ENCODE measurements at regions not wholly inside any gene's neighbourhood (a gene's known extent, or its start where the extent isn't known, plus 50 kb on each side); places are given as distances from the start of the nearest gene placed in this dataset.
"Not testable (repeated sequence)": the region's sequence is repeated elsewhere in the genome, so short reads cannot be mapped to it uniquely, and the experiment has no call there.

GRCh38 chr3:40645883-40646282 lies 121.1 kb downstream of the ZNF621 start:
- no peak for DNase-seq (ENCODE audit: low read depth)

DNA sequence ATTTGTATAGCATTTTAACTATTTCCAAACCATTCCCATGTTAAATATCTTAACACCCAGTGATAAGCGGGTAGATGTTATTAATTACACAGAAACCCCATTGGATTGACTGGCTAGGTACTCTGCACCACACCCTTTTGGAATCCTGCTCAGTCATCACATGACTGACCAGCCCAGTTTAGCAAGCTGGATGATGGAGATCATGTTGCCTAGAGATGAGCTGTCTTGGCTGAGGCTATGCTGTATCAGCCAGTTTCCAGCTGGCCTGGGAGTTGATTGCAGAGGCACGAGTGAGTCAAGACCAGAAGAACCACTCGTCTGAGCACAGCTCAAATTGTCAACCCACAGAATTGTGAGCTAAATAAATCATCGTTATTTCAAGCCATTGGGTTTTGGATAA lies 124.6 kb downstream of the ZNF621 start:
- DNase-seq (ENCODE audit: low read depth), result no peak

DNA sequence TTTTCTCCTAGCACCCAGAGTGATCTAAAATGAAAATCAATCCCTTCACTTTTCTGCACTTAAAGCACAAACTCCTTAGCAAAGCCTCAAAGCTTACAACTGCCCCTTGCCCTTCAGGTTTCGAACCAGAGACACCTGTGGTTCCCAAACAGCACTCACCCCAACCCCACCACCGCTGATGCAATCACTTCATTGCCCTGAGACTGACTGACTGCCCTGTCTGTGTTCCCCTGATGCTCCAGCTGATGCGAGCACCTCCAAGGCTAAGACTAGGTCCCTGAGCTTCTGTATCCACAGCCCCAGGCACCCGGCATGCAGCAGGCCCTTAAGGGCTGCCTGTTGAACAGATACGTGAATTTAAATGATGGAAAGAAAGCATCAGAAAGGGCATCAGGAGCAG lies 127.3 kb downstream of the ZNF621 start:
- DNase-seq (ENCODE audit: low read depth), result no peak

DNA sequence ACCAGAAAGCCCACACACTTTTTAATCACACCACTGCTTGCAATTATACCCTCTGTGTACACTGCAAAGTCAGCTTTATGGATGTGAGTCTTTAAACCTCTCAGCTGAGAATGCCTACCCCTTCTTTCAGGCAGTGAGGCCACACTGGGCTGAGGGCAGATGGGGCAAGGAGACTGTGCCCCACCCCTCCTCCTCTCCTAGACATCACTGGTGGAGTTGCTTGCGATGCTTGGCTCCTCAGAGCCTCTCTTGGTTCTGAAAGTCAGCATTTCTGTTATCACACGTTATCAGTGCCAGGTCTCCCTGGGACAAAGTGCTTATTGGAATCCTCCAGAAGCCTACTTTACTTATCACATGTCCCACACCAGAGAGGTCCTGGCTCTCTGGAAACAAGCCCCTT lies 128.2 kb downstream of the ZNF621 start:
- DNase-seq (ENCODE audit: low read depth), result no peak

DNA sequence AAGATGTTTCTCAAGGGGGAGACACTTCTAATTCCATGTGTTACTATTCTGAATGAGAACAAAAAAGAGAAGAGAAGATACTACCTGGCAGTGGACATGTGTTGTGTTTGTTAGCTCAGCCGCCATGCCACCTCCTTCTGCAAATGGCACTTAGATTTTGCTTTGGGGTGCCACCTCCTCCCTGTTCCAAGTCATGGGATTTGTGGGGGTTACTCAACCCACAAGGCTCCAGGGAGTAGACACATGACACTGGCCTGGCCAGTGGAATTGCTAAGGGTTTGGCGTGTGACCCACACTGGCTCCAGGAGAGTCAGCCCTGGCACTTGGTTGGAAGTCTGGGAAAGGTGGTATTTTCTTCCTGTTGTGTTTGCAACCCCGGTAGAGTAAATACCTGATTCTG lies 129.1 kb downstream of the ZNF621 start:
- DNase-seq (ENCODE audit: low read depth), result no peak

DNA sequence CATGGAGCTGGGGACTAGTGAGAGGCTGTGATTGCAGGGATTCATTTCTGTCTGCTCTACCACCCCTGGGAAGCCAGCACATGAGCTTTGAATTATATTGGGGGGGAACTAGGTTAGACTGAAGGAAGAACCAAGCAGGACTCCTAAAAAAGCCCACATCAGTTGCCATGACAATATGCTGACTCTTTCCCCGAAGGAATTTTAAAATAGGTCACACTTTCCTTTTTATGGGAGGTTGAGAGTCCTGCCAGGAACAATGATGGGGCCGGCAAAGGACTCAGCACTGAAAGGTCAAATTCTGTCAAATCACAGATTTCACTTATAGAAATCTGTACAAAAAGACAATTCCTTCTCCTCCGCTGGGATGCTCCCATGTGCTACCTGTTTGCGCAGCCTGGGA lies 130.8 kb downstream of the ZNF621 start:
- DNase-seq (ENCODE audit: low read depth), result no peak

DNA sequence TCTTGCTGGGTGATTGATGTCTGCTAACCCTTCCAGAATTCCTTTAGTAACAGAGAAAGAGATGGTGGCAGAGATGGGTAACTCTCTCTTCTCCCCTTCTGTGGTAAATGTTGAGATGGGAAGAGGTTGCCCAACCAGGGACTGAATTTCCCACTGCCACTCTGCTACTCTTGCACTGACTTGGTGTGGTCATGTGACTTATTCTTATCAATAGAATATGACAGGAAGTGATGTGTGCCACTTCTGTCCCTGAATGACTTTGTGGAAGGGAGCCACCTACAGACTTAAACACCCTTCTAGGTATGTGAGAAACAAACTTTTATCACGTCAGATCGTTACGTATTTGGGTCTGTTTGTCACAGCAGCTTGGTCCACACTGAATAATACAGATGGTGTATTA lies 132.9 kb downstream of the ZNF621 start:
- no peak for DNase-seq (ENCODE audit: low read depth)

- no peak for DNase-seq (ENCODE audit: low read depth)
These were observed 133.5 kb downstream of the ZNF621 start for GRCh38 chr3:40658305-40658704.

DNA sequence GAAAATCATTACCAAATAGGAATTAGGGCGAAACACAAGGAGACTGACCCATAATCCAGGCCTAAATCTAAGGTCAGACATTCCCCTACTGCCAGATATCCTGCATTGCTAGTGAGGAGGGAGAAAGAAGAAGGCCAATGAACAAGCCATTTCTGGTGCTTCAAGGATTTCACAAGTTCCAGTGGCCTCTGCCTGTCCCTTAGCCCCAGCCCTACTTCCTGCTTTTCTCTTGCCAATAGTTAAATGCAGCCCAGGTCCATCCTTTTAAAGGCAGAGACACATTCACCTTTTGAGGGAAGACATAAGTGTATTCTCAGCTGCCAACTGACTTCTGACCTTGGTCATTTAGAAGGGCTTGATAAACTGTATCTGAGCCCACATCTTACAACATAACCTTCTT lies 135.8 kb downstream of the ZNF621 start:
- DNase-seq (ENCODE audit: low read depth), result no peak

GRCh38 chr3:40661284-40661683 lies 136.5 kb downstream of the ZNF621 start:
- no peak for DNase-seq (ENCODE audit: low read depth)

- no peak for DNase-seq (ENCODE audit: low read depth)
These were observed 138.5 kb downstream of the ZNF621 start for GRCh38 chr3:40663280-40663679.

DNA sequence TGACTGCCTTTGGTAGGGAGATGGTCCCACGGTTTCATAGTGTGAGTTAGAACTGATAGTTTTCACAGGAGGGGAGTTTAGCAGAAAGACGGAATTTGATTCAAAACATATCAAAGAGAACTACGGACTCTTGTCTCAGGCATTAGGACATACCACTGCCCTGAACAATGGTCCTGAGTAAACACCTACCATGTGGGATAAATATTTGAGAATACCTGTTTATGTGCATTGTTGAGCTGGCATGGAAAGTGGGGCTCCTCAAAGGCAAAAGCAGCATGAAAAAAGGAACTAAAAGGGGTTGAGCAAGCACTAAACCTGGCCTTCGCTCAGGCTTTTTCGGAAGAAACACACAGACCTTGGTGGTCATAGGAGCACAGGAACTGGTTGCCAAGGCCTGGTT lies 144.4 kb downstream of the ZNF621 start:
- no peak for DNase-seq (ENCODE audit: low read depth)

- no peak for DNase-seq (ENCODE audit: low read depth)
These were observed 148.1 kb downstream of the ZNF621 start for GRCh38 chr3:40672861-40673260.

GRCh38 chr3:40677321-40677720 lies 152.6 kb downstream of the ZNF621 start:
- no peak for DNase-seq (ENCODE audit: low read depth)

- no peak for DNase-seq (ENCODE audit: low read depth)
These were observed 153.0 kb downstream of the ZNF621 start for GRCh38 chr3:40677749-40678148.

- no peak for DNase-seq (ENCODE audit: low read depth)
These were observed 154.5 kb downstream of the ZNF621 start for GRCh38 chr3:40679290-40679689.

GRCh38 chr3:40680685-40681657 lies 156.2 kb downstream of the ZNF621 start:
- DNase-seq (ENCODE audit: low read depth), result no peak

GRCh38 chr3:40681658-40682055 lies 156.9 kb downstream of the ZNF621 start:
- no peak for DNase-seq (ENCODE audit: low read depth)

DNA sequence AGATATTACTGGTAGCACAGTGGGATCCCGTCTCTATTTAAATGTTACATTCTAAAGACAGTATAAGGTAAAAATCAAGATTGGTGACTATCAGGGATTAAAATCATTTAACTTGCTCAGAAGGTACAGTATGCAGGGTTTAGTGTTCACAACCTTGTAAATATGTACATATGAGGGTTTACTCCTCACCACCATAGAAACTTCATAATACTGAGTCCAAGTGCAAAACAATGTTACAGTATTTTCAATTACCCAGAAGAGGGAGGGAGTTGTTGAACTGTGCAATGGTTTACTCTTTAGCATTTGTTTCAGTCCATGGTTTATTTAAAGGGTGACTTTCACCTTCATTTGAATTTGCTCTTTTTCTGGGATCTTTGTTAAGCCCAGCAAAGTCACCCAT lies 165.1 kb downstream of the ZNF621 start:
- no peak for DNase-seq (ENCODE audit: low read depth)

DNA sequence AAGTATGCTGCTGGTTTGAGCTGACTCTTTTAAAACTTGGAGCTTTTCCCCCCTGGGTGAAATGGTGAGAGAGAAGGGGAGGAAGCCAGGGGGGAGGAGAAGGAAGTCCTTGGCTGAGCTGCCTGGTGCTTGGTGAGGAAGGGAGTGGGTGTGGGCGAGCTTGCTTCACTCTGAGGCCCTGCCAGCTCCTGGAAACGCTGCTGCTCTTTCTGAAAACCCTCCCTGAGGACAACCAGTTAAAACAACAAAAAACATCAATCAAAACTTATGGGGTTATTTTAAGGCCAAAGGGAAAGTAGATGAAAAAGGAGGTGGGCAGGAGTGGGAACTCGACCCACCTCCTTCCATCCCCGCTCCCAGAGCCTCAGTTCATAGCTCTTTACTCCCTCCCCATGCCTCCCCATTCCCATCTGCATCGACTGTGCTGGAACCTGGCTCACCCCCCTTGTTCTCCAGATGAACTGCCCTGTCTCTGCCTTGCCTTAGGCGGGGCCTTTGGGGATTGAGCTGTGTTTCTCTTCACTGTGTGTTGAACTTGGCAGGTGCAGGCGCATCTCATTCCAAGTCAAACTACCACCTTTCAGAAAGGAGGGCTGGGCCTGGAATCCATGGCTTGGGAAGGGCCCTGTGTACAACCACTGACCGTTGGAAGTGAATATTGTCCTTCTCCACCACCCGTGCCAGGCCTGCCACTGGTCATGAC lies 166.1 kb downstream of the ZNF621 start:
- no peak for DNase-seq (ENCODE audit: low read depth)

GRCh38 chr3:40691452-40691861 lies 166.7 kb downstream of the ZNF621 start:
- no peak for DNase-seq (ENCODE audit: low read depth)

DNA sequence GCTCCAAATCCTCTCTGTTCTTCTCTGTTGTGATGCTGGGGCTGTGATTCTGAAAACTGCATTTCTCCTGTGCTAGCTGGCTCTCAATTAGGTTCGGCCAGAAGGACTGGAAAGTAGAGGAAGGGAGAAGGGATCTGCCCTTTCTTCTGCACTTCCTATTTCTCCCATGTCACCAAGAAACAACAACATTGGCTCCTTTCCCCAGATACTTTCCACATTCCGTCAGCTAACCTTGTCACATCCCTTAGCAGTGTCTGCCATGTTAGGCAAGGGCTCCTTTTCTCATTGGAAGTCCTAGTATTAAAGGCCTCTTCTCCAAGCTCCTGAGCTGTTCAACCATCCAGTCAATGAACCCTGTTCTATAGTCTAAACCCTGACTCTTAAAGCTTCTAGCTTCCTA lies 171.1 kb downstream of the ZNF621 start:
- DNase-seq (ENCODE audit: low read depth), result no peak

DNA sequence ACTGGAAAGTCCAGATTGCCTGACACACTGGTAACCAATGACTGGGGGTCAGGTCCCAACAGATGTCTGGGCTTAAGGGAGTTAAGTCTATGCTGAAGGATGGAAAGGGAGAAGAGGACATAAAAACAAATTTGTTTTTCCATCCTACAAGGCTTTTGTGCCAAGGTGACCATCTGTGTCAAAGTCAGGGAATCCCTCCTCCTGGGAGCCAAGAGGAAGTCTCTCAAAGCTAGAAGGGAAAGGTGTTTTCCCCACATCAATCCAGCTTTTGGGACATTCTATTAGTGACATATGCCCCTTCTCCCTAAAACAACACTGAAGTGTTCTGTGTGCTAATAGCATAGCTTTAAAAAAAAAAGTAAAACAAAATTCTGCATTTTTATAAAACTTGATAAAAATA lies 173.9 kb downstream of the ZNF621 start:
- not testable (repeated sequence) for DNase-seq (ENCODE audit: low read depth)

All from activated T-helper 9 cell treated with anti-CD3 and anti-CD28 coated beads, Interleukin-2, amount 50 U/mL, for 16 hours (primary cell).